ENCODE measurements at regions not wholly inside any gene's neighbourhood (a gene's known extent, or its start where the extent isn't known, plus 50 kb on each side); places are given as distances from the start of the nearest gene placed in this dataset.

- Histone ChIP-seq H3K27ac (no peak overlapping the region), H3K4me3 (no peak overlapping the region), H3K9me3 (no peaks in the 10 kb centered on the region), H3K4me1 (no peaks in the 10 kb centered on the region), H3K27me3 (no peaks in the 10 kb centered on the region), H3K36me3 (replicated peaks in 1 of 2; ENCODE audit: insufficient read depth in 1 of 2, low read depth in 2 of 2) (no peaks in the 10 kb centered on the region)
- TF ChIP-seq POLR2A (IDR thresholded peaks at IDR 0.05) (no peak), CTCF (IDR thresholded peaks at IDR 0.05) (no peak)
- ATAC-seq (no peak), DNase-seq (no peak)
- intact Hi-C loops (cut with DNase I), result no loop called here
- 35 to 42% methylated on average over 2 of the region's 2 CpGs for WGBS, 2 donors
Observed at GRCh38 chr2:150409196-150409595, 78.3 kb downstream of the RND3 start.

GRCh38 chr2:150404147-150404546, 83.3 kb downstream of the RND3 start:
- Histone ChIP-seq H3K4me1 (no peaks in the 10 kb centered on the region), H3K9me3 (no peaks in the 10 kb centered on the region), H3K27ac (no peak overlapping the region), H3K27me3 (no peaks in the 10 kb centered on the region), H3K36me3 (replicated peaks in 1 of 2; ENCODE audit: insufficient read depth in 1 of 2, low read depth in 2 of 2) (no peaks in the 10 kb centered on the region), H3K4me3 (no peak overlapping the region)
- 82 to 91% methylated on average over 3 of the region's 3 CpGs for WGBS, 2 donors
- no peak for ATAC-seq
- DNase-seq, result no peak
- intact Hi-C loops (cut with DNase I), result no loop called here
- TF ChIP-seq CTCF (IDR thresholded peaks at IDR 0.05), result no peak

- no peaks in the 10 kb centered on the region for H3K9me3 ChIP-seq
- no peak overlapping the region for H3K27ac ChIP-seq
- H3K36me3 ChIP-seq (replicated peaks in 1 of 2; ENCODE audit: insufficient read depth in 1 of 2, low read depth in 2 of 2), result no peaks in the 10 kb centered on the region
- H3K4me1 ChIP-seq, result no peaks in the 10 kb centered on the region
- no peaks in the 10 kb centered on the region for H3K27me3 ChIP-seq
- TF ChIP-seq CTCF (IDR thresholded peaks at IDR 0.05), result no peak
- no peak for TF ChIP-seq POLR2A (IDR thresholded peaks at IDR 0.05)
- ATAC-seq, result no peak
- WGBS, 2 donors, result 27 to 35% methylated on average over 2 of the region's 2 CpGs
- no peak overlapping the region for H3K4me3 ChIP-seq
- intact Hi-C loops (cut with DNase I), result no loop called here
- no peak for DNase-seq
Observed at GRCh38 chr2:150403457-150403856, 84.0 kb downstream of the RND3 start.

GRCh38 chr2:150402953-150403352, 84.5 kb downstream of the RND3 start:
- no peak for ATAC-seq

More at GRCh38 chr2:150402953-150403352, 84.5 kb downstream of the RND3 start:
- Histone ChIP-seq H3K9me3 (no peaks in the 10 kb centered on the region), H3K27ac (no peak overlapping the region), H3K4me1 (no peaks in the 10 kb centered on the region), H3K4me3 (no peak overlapping the region), H3K36me3 (replicated peaks in 1 of 2; ENCODE audit: insufficient read depth in 1 of 2, low read depth in 2 of 2) (no peaks in the 10 kb centered on the region), H3K27me3 (no peaks in the 10 kb centered on the region)
- WGBS, 2 donors, result 57 to 79% methylated on average over 3 of the region's 3 CpGs
- TF ChIP-seq POLR2A (IDR thresholded peaks at IDR 0.05) (no peak), CTCF (IDR thresholded peaks at IDR 0.05) (no peak)
- intact Hi-C loops (cut with DNase I), result no loop called here
- DNase-seq, result no peak
